Tibial nerve (tissue), 4 donors: ENCODE measurements at regions not wholly inside any gene's neighbourhood (a gene's known extent, or its start where the extent isn't known, plus 50 kb on each side); places are given as distances from the start of the nearest gene placed in this dataset.

Experiments used
- DNase-seq, 2 donors: peaks; one replicate each; pipeline ENCODE4 v3.0.0-alpha.2; 2019; ENCODE audit warnings: low spot score in 2 of 2
- H3K27ac ChIP-seq, 4 donors: fragments of 200-600 bp; sonication (generic) in 3 of 4; one replicate each; pipeline ENCODE4 v1.5.1; 2017 to 2019; ENCODE audit warnings: mild to moderate bottlenecking in 1 of 4
- H3K27me3 ChIP-seq, 2 donors: fragments of 200-600 bp; sonication (generic) in 1 of 2; one replicate each; pipeline versions ENCODE4 v1.5.1 to v1.6.0; 2017 to 2019
- H3K36me3 ChIP-seq, 3 donors: fragments of 200-600 bp; sonication (generic); one replicate each; pipeline ENCODE4 v1.5.1; 2018 to 2019
- H3K4me1 ChIP-seq, 4 donors: fragments of 200-600 bp; sonication (generic) in 3 of 4; one replicate each; pipeline ENCODE4 v1.5.1; 2017 to 2019
- H3K4me3 ChIP-seq, 4 donors: fragments of 200-600 bp; sonication (generic) in 3 of 4; one replicate each; pipeline ENCODE4 v1.5.1; 2017 to 2019; ENCODE audit warnings: mild to moderate bottlenecking in 1 of 4, moderate library complexity in 1 of 4
- H3K9me3 ChIP-seq, 4 donors: fragments of 200-600 bp; sonication (generic) in 3 of 4; one replicate each; pipeline ENCODE4 v1.5.1; 2017 to 2019
- EP300 ChIP-seq, 2 donors: sonication (generic); formaldehyde crosslinking; IDR thresholded peaks; one replicate each; pipeline ENCODE4 v1.6.1; 2017; ENCODE audit warnings: antibody characterized with exemption in 2 of 2, mild to moderate bottlenecking in 1 of 2
- POLR2A ChIP-seq, 2 donors: fragments of 450-650 bp; IDR thresholded peaks; one replicate each; pipeline ENCODE4 v1.6.1; 2017; ENCODE audit warnings: antibody characterized with exemption in 2 of 2, mild to moderate bottlenecking in 2 of 2, moderate library complexity in 2 of 2
- WGBS, 2 donors: methylation state at CpG; one replicate each; pipeline ENCODE4 v1.1.5; 2018; 5-methylcytosine and 5-hydroxymethylcytosine counted together
- TF ChIP-seq, protein P1 (sequence below), 5 experiments: fragments of 200-600 bp in 3 of 5; fragments of 450-650 bp in 2 of 5; sonication (generic) in 3 of 5; IDR thresholded peaks; one replicate each; pipeline ENCODE4 v1.5.1; 2016 to 2019; ENCODE audit warnings: antibody characterized with exemption in 5 of 5, mild to moderate bottlenecking in 3 of 5, moderate library complexity in 2 of 5

DNA sequence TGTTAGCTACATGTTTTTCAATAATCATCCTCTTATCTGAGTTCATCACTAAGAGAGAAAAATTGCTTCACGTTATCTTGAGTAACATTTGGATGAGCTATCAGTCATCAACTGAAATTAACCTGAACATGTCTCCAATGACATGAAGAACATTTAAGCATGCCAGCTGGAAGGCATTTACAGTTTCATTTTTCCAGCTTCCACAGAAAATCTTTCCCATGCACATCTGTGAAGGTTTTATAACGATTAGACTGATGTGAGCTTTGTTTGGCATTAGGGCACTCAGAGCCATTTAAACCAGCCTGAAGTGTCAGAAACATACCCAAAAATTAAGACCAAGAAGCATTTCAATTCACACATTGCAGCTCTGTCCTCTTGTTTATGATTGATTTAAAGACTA lies 235.8 kb upstream of the ARHGEF26 start:
- H3K27ac ChIP-seq: no peak overlapping the region
- DNase-seq: no peak
- WGBS, 2 donors: 46 to 59% methylated on average over 2 of the region's 2 CpGs
- no peaks in the 10 kb centered on the region for H3K4me1 ChIP-seq
- H3K27me3 ChIP-seq: no peaks in the 10 kb centered on the region
- TF ChIP-seq, protein P1, sequence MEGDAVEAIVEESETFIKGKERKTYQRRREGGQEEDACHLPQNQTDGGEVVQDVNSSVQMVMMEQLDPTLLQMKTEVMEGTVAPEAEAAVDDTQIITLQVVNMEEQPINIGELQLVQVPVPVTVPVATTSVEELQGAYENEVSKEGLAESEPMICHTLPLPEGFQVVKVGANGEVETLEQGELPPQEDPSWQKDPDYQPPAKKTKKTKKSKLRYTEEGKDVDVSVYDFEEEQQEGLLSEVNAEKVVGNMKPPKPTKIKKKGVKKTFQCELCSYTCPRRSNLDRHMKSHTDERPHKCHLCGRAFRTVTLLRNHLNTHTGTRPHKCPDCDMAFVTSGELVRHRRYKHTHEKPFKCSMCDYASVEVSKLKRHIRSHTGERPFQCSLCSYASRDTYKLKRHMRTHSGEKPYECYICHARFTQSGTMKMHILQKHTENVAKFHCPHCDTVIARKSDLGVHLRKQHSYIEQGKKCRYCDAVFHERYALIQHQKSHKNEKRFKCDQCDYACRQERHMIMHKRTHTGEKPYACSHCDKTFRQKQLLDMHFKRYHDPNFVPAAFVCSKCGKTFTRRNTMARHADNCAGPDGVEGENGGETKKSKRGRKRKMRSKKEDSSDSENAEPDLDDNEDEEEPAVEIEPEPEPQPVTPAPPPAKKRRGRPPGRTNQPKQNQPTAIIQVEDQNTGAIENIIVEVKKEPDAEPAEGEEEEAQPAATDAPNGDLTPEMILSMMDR (IDR thresholded peaks at IDR 0.05): no peak
- TF ChIP-seq POLR2A (IDR thresholded peaks at IDR 0.05) (no peak), EP300 (IDR thresholded peaks at IDR 0.05) (no peak)
- H3K36me3 ChIP-seq: no peaks in the 10 kb centered on the region
- H3K4me3 ChIP-seq: no peak overlapping the region
- H3K9me3 ChIP-seq: no peaks in the 10 kb centered on the region

DNA sequence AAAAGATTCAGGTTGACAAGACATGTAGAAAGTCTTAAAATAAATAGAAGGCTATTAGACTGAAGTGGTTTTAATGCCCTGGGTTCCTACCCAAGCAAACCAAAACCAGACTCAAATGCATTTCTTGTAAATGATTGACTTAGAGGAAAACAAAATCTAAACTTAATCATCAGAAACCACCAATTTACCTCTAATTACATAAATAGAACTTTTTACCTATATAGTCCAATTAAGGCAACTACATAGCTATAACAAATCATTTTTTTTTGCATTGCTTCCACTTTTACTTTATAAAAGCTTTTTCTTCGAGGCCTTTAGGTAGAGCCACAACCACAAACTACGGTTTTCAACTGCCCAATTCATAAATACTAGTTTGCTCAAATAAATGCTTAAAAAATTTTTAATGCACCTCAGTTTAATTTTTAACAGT lies 231.3 kb upstream of the ARHGEF26 start:
- Histone ChIP-seq H3K4me1 (peaks cover 0 to 3% (median 0%) of the 10 kb centered on the region in 4 donors), H3K36me3 (no peaks in the 10 kb centered on the region), H3K27ac (no peak overlapping the region), H3K4me3 (no peak overlapping the region), H3K27me3 (no peaks in the 10 kb centered on the region), H3K9me3 (no peaks in the 10 kb centered on the region)
- TF ChIP-seq EP300 (IDR thresholded peaks at IDR 0.05): no peak
- TF ChIP-seq POLR2A (IDR thresholded peaks at IDR 0.05): no peak
- TF ChIP-seq, protein P1 (IDR thresholded peaks at IDR 0.05): no peak
- DNase-seq: no peak
- 68 to 78% methylated on average over 2 of the region's 2 CpGs for WGBS, 2 donors

DNA sequence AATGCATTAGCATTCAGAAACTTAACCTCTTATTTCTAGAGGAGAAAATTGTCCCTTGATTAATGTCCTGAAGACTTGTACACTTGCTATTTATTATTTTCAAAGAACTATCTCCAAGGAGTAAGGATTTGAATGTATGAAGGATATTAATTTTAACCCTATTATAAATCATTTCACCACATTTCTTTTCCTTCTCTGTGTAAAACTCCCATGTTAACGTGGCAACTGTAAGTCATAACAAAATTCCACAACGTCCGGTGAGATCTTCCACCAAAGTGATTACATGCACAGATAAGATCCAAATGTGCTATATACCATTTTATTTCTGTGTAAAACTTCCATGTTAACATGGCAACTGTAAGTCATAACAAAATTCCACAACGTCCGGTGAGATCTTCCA lies 229.1 kb upstream of the ARHGEF26 start:
- TF ChIP-seq EP300 (IDR thresholded peaks at IDR 0.05) (no peak), POLR2A (IDR thresholded peaks at IDR 0.05) (no peak)
- TF ChIP-seq, protein P1 (IDR thresholded peaks at IDR 0.05): no peak
- Histone ChIP-seq H3K27ac (no peak overlapping the region), H3K9me3 (no peaks in the 10 kb centered on the region), H3K36me3 (no peaks in the 10 kb centered on the region), H3K4me3 (no peak overlapping the region), H3K27me3 (no peaks in the 10 kb centered on the region), H3K4me1 (peaks cover 0 to 3% (median 0%) of the 10 kb centered on the region in 4 donors)
- 36 to 44% methylated on average over 5 of the region's 5 CpGs for WGBS, 2 donors
- DNase-seq: no peak

DNA sequence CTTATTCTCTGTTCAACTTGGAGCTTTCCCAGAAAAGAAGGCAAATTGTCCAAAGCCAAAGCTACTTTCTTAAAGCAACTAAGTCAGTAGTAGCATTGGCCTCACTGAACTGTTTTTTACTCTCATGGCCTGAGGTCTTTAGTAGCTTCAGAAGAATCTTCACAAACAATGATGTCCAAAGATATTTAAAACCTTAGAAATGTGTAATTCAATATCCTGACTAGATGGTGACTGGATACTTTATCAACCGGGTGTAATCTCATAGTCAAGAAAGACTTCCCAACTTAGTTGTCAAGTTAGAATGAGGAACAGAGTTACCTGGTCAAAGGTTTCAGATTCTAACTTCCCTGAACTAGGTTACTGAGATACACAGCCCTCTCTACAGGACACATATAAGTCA lies 226.3 kb upstream of the ARHGEF26 start:
- Histone ChIP-seq H3K36me3 (no peaks in the 10 kb centered on the region), H3K27ac (no peak overlapping the region), H3K27me3 (no peaks in the 10 kb centered on the region), H3K4me1 (peaks cover 0 to 5% (median 0%) of the 10 kb centered on the region in 4 donors), H3K9me3 (no peaks in the 10 kb centered on the region), H3K4me3 (no peak overlapping the region)
- 94 to 96% methylated on average over 1 of the region's 1 CpG for WGBS, 2 donors
- DNase-seq: no peak
- TF ChIP-seq, protein P1 (IDR thresholded peaks at IDR 0.05): no peak
- TF ChIP-seq EP300 (IDR thresholded peaks at IDR 0.05) (no peak), POLR2A (IDR thresholded peaks at IDR 0.05) (no peak)

DNA sequence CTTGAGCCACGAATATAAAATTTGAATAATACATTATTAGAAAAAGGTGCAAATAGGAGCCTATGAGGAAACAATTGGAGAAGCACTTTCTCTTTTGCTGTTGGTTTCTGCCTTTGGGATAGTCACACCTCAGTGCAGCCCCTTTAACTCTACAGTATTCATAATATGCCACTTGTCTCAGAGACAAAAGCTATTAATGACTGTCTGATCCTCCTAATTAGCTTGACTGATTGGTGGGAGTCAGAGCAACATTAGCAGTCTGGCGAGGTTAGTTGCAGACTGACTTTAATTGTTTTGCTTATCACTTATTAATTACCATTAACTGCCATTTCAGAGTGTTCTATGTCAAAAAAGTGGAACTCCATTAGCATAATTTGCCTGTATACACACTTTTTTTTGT lies 225.0 kb upstream of the ARHGEF26 start:
- Histone ChIP-seq H3K4me1 (peaks cover 0 to 5% (median 0%) of the 10 kb centered on the region in 4 donors), H3K9me3 (no peaks in the 10 kb centered on the region), H3K4me3 (no peak overlapping the region), H3K36me3 (no peaks in the 10 kb centered on the region), H3K27me3 (no peaks in the 10 kb centered on the region), H3K27ac (no peak overlapping the region)
- TF ChIP-seq, protein P1 (IDR thresholded peaks at IDR 0.05): no peak
- TF ChIP-seq EP300 (IDR thresholded peaks at IDR 0.05): no peak
- TF ChIP-seq POLR2A (IDR thresholded peaks at IDR 0.05): no peak
- WGBS, 2 donors: 90 to 91% methylated on average over 2 of the region's 2 CpGs
- DNase-seq: no peak
